Ovary (tissue), 3 donors: ENCODE measurements at regions not wholly inside any gene's neighbourhood (a gene's known extent, or its start where the extent isn't known, plus 50 kb on each side); places are given as distances from the start of the nearest gene placed in this dataset.

Source experiments
- POLR2A ChIP-seq: fragments of 450-650 bp; IDR thresholded peaks from one replicate; pipeline ENCODE4 v1.6.1; 2017; ENCODE audit warnings: antibody characterized with exemption, mild to moderate bottlenecking, moderate library complexity
- TF ChIP-seq, protein P1 (sequence below), 3 donors: fragments of 450-650 bp in 2 of 3; fragments of 200-600 bp in 1 of 3; IDR thresholded peaks; one replicate each; pipeline versions ENCODE4 v1.5.1 to v1.8.0; 2016 to 2022; ENCODE audit warnings: antibody characterized with exemption in 3 of 3, mild to moderate bottlenecking in 1 of 3
- donor health status: DM: no; HTN: no; CAD: no.

DNA sequence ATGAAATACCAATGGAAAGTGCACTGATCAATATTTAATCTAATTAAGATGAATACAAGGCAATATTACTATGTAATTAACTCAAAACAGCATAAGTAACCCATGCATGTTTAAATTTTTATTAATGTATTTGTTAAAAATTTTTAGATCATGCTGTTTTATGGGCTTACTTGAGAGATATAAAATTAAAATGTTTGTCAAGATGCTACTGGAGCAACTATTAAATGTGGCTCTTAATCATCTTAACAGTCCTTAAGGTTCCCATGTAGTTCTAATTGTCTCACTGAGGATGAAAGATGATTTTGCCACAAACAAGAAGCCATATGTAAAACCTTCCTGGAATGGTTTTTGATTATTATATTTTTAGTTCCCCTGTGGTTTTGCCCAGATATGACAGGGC is 897.1 kb downstream of the KCNMA1 start:
- TF ChIP-seq, protein P1, sequence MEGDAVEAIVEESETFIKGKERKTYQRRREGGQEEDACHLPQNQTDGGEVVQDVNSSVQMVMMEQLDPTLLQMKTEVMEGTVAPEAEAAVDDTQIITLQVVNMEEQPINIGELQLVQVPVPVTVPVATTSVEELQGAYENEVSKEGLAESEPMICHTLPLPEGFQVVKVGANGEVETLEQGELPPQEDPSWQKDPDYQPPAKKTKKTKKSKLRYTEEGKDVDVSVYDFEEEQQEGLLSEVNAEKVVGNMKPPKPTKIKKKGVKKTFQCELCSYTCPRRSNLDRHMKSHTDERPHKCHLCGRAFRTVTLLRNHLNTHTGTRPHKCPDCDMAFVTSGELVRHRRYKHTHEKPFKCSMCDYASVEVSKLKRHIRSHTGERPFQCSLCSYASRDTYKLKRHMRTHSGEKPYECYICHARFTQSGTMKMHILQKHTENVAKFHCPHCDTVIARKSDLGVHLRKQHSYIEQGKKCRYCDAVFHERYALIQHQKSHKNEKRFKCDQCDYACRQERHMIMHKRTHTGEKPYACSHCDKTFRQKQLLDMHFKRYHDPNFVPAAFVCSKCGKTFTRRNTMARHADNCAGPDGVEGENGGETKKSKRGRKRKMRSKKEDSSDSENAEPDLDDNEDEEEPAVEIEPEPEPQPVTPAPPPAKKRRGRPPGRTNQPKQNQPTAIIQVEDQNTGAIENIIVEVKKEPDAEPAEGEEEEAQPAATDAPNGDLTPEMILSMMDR (IDR thresholded peaks at IDR 0.05) = no peak
- TF ChIP-seq POLR2A = no peak
